A549 (cell line): ENCODE measurements at regions not wholly inside any gene's neighbourhood (a gene's known extent, or its start where the extent isn't known, plus 50 kb on each side); places are given as distances from the start of the nearest gene placed in this dataset.

Experiments
- ATAC-seq, 2 experiments: fragments of 200-7000 bp in 1 of 2; fragments of >200 bp in 1 of 2; cut with Nextera tagmentation in 1 of 2; cut with Tn5 transposase in 1 of 2; 3 replicates each; pipeline versions ENCODE4 v1.8.0 to v1.9.1; 2018 to 2020; ENCODE audit warnings: mild to moderate bottlenecking in 1 of 2, moderate library complexity in 1 of 2
- CTCF ChIA-PET: fragments of 300-600 bp; sonication (Branson Sonifier 250); formaldehyde crosslinking; extraction: SDS; loops from one replicate; lab custom pipeline; 2021; ENCODE audit warnings: antibody characterized with exemption, inconsistent platforms; lab: Yijun Ruan, JAX
- POLR2A ChIA-PET: fragments of 350-600 bp; formaldehyde crosslinking; extraction: SDS; loops from one replicate; lab custom pipeline; 2021; ENCODE audit warnings: antibody characterized with exemption, inconsistent platforms; lab: Yijun Ruan, JAX
- DNase-seq, 2 experiments: peaks; one replicate each; pipeline versions ENCODE4 v3.0.0 to v3.0.0-alpha.2; 2011 to 2016; ENCODE audit warnings: low read depth in 1 of 2, low spot score in 1 of 2
- FAIRE-seq: peaks from 2 replicates; lab custom pipeline; 2011; peaks lifted over from hg19 to GRCh38; lab: Jason Lieb, UNC
- H3K27ac ChIP-seq, 2 experiments: fragments of >200 bp; sonication (Bioruptor Twin); formaldehyde crosslinking; 3 replicates each; pipeline ENCODE4 v1.5.1; 2016 to 2017
- H3K4me1 ChIP-seq: fragments of >200 bp; sonication (Bioruptor Twin); formaldehyde crosslinking; 3 replicates; pipeline ENCODE4 v1.6.1; 2016
- H3K4me2 ChIP-seq: fragments of >200 bp; sonication (Bioruptor Twin); formaldehyde crosslinking; 3 replicates; pipeline ENCODE4 v1.6.1; 2016
- H3K4me3 ChIP-seq: fragments of >200 bp; sonication (Bioruptor Twin); formaldehyde crosslinking; 3 replicates; pipeline ENCODE4 v1.5.1; 2016
- H3K9me3 ChIP-seq: fragments of >200 bp; sonication (Bioruptor Twin); formaldehyde crosslinking; 3 replicates; pipeline ENCODE4 v1.6.1; 2016
- CBX2 ChIP-seq: fragments of 200-600 bp; sonication (generic); IDR thresholded peaks from 2 replicates; pipeline ENCODE4 v1.6.1; 2016; ENCODE audit warnings: low read depth, mild to moderate bottlenecking, borderline replicate concordance
- CEBPB ChIP-seq, 2 experiments: fragments of >200 bp in 1 of 2; sonication (Bioruptor Twin) in 1 of 2; formaldehyde crosslinking in 1 of 2; IDR thresholded peaks; 2 replicates each; pipeline ENCODE4 v1.6.1; 2012 to 2016
- CHD2 ChIP-seq: fragments of 150-350 bp; IDR thresholded peaks from 2 replicates; pipeline ENCODE4 v1.6.1; 2014; ENCODE audit warnings: low read length; ENCODE audit not compliant: partially characterized antibody
- E2F6 ChIP-seq: IDR thresholded peaks from 2 replicates; pipeline ENCODE4 v1.6.1; 2012; ENCODE audit warnings: low read depth, borderline replicate concordance
- EHMT2 ChIP-seq: fragments of 200-600 bp; sonication (generic); IDR thresholded peaks from 2 replicates; pipeline ENCODE4 v1.6.1; 2016; ENCODE audit warnings: antibody characterized with exemption, low read depth, mild to moderate bottlenecking, moderate library complexity
- ESRRA ChIP-seq: fragments of 150-350 bp; IDR thresholded peaks from 2 replicates; pipeline ENCODE4 v1.6.1; 2014; ENCODE audit warnings: mild to moderate bottlenecking, low read length, borderline replicate concordance
- FOSB ChIP-seq: fragments of 250-450 bp; sonication (Bioruptor Pico); IDR thresholded peaks from 2 replicates; pipeline ENCODE4 v1.5.0; 2020; ENCODE audit warnings: mild to moderate bottlenecking, moderate library complexity
- FOSL2 ChIP-seq, 2 experiments: fragments of 450-650 bp in 1 of 2; fragments of >200 bp in 1 of 2; sonication (Bioruptor Twin) in 1 of 2; formaldehyde crosslinking; IDR thresholded peaks; 2 replicates each; pipeline versions ENCODE4 v1.5.0 to v1.6.1; 2016 to 2020; ENCODE audit warnings: mild to moderate bottlenecking in 1 of 2, moderate library complexity in 1 of 2
- HEYL ChIP-seq: fragments of 250-450 bp; sonication (Bioruptor Pico); IDR thresholded peaks from 2 replicates; pipeline ENCODE4 v1.8.0; 2021; ENCODE audit warnings: mild to moderate bottlenecking, moderate library complexity
- HMGXB4 ChIP-seq: fragments of 250-450 bp; sonication (Bioruptor Pico); IDR thresholded peaks from 2 replicates; pipeline ENCODE4 v1.5.0; 2021; ENCODE audit warnings: mild to moderate bottlenecking, moderate library complexity, borderline replicate concordance
- HOXA7 ChIP-seq: fragments of 250-450 bp; sonication (Bioruptor Pico); IDR thresholded peaks from 2 replicates; pipeline ENCODE4 v1.5.0; 2020; ENCODE audit warnings: mild to moderate bottlenecking, moderate library complexity
- HOXB13 ChIP-seq: fragments of 250-450 bp; sonication (Bioruptor Pico); IDR thresholded peaks from 2 replicates; pipeline ENCODE4 v1.5.0; 2020; ENCODE audit warnings: low read depth, mild to moderate bottlenecking, moderate library complexity
- HOXB5 ChIP-seq: fragments of 250-450 bp; sonication (Bioruptor Pico); IDR thresholded peaks from 2 replicates; pipeline ENCODE4 v1.5.0; 2020; ENCODE audit warnings: mild to moderate bottlenecking, moderate library complexity
- JUN ChIP-seq, 2 experiments: fragments of >200 bp; sonication (Bioruptor Twin); formaldehyde crosslinking; IDR thresholded peaks; 2 replicates in 1 of 2; 3 replicates in 1 of 2; pipeline ENCODE4 v1.6.1; 2016 to 2017
- KDM1A ChIP-seq: fragments of 200-600 bp; sonication (generic); IDR thresholded peaks from 2 replicates; pipeline ENCODE4 v1.6.1; 2016; ENCODE audit warnings: low read depth, mild to moderate bottlenecking
- MAX ChIP-seq: IDR thresholded peaks from 2 replicates; pipeline ENCODE4 v1.6.1; 2012
- MYC ChIP-seq: IDR thresholded peaks from 2 replicates; pipeline ENCODE4 v1.6.1; 2012; ENCODE audit warnings: mild to moderate bottlenecking, inconsistent platforms, low read length, improper control_type of control experiment, borderline replicate concordance
- PBX3 ChIP-seq: IDR thresholded peaks from 2 replicates; pipeline ENCODE4 v1.6.1; 2012
- PHF8 ChIP-seq: fragments of 200-600 bp; sonication (generic); IDR thresholded peaks from 2 replicates; pipeline ENCODE4 v1.6.1; 2016; ENCODE audit warnings: low read depth, mild to moderate bottlenecking, antibody characterized with exemption, moderate library complexity, borderline replicate concordance
- RAD21 ChIP-seq, 2 experiments: fragments of >200 bp in 1 of 2; sonication (Bioruptor Twin) in 1 of 2; formaldehyde crosslinking in 1 of 2; IDR thresholded peaks in 1 of 2; conservative IDR thresholded peaks in 1 of 2; 2 replicates in 1 of 2; 3 replicates in 1 of 2; pipeline ENCODE4 v1.6.1; 2012 to 2018; ENCODE audit warnings: inconsistent platforms in 1 of 2
- RARB ChIP-seq: fragments of 250-450 bp; sonication (Bioruptor Pico); IDR thresholded peaks from 2 replicates; pipeline ENCODE4 v1.8.0; 2021; ENCODE audit warnings: mild to moderate bottlenecking, moderate library complexity
- RCOR1 ChIP-seq: fragments of 150-350 bp; IDR thresholded peaks from 2 replicates; pipeline ENCODE4 v1.6.1; 2014; ENCODE audit warnings: antibody characterized with exemption, low read length, low read depth
- RNF2 ChIP-seq: fragments of 200-600 bp; sonication (generic); IDR thresholded peaks from 2 replicates; pipeline ENCODE4 v1.6.1; 2016; ENCODE audit warnings: low read depth, mild to moderate bottlenecking, antibody characterized with exemption, moderate library complexity, borderline replicate concordance
- SREBF2 ChIP-seq: fragments of 450-650 bp; IDR thresholded peaks from 2 replicates; pipeline ENCODE4 v1.6.1; 2014; ENCODE audit warnings: mild to moderate bottlenecking, moderate library complexity
- ZFP36 ChIP-seq: fragments of 450-650 bp; IDR thresholded peaks from 2 replicates; pipeline ENCODE4 v1.6.1; 2014; ENCODE audit warnings: borderline replicate concordance; ENCODE audit not compliant: partially characterized antibody
- ZSCAN20 ChIP-seq: fragments of 250-450 bp; sonication (Bioruptor Pico); IDR thresholded peaks from 2 replicates; pipeline ENCODE4 v1.8.0; 2022; ENCODE audit warnings: mild to moderate bottlenecking, moderate library complexity
- WGBS: methylation state at CpG from one replicate; pipeline ENCODE4 v1.1.6; 2017; ENCODE audit errors: missing lambda C conversion rate; 5-methylcytosine and 5-hydroxymethylcytosine counted together

- H3K4me1 ChIP-seq: no peaks in the 10 kb centered on the region
- no peak overlapping the region for H3K4me3 ChIP-seq
- TF ChIP-seq ESRRA: no peak
- no peak for TF ChIP-seq RARB (CRISPR knock-in tag)
- no peak for TF ChIP-seq HEYL (CRISPR knock-in tag)
- no peak for TF ChIP-seq RAD21 (conservative IDR thresholded peaks at IDR 0.05 in 1 of 2, IDR thresholded peaks at IDR 0.05 in 1 of 2)
- TF ChIP-seq ZSCAN20 (CRISPR knock-in tag): no peak
- TF ChIP-seq CBX2: no peak
- TF ChIP-seq SREBF2: no peak
- TF ChIP-seq FOSB (CRISPR knock-in tag): no peak
- no peak for TF ChIP-seq HMGXB4 (CRISPR knock-in tag)
- TF ChIP-seq HOXA7: no peak
- TF ChIP-seq CEBPB (IDR thresholded peaks at IDR 0.05): no peak
- TF ChIP-seq EHMT2: no peak
- TF ChIP-seq, all 56 proteins: peak for 0
- Histone ChIP-seq H3K4me2 (no peak overlapping the region), H3K9me3 (peaks cover 2% of the 10 kb centered on the region; the same call in 1 of the 3 replicates), H3K27ac (no peak overlapping the region)
- WGBS: 62% methylated on average over 4 of the region's 4 CpGs
- no peak for FAIRE-seq
- no peak for DNase-seq
- POLR2A ChIA-PET: no interaction called here
- CTCF ChIA-PET: no interaction called here
- no peak for ATAC-seq
Measured at GRCh38 chr11:91828901-91829300, 395.7 kb upstream of the FAT3 start.

GRCh38 chr11:91825777-91826176, 398.8 kb upstream of the FAT3 start:
- H3K4me1 ChIP-seq: no peaks in the 10 kb centered on the region
- TF ChIP-seq FOSL2 (IDR thresholded peaks at IDR 0.05) (no peak), FOSL2 (CRISPR knock-in tag; IDR thresholded peaks at IDR 0.05) (no peak), RNF2 (no peak), E2F6 (no peak), EHMT2 (no peak), HOXB5 (CRISPR knock-in tag) (no peak), PBX3 (no peak), SREBF2 (no peak), HOXB13 (no peak), MAX (no peak), KDM1A (no peak), PHF8 (no peak), ZFP36 (no peak), RAD21 (conservative IDR thresholded peaks at IDR 0.05 in 1 of 2, IDR thresholded peaks at IDR 0.05 in 1 of 2) (no peak), JUN (IDR thresholded peaks at IDR 0.05) (no peak), MYC (no peak), CHD2 (no peak), RCOR1 (no peak)
- ChIA-PET CTCF (no interaction called here), POLR2A (no interaction called here)
- DNase-seq: no peak
- WGBS: 51% methylated on average over 2 of the region's 2 CpGs
- H3K27ac ChIP-seq: no peak overlapping the region
- no peak overlapping the region for H3K4me3 ChIP-seq
- no peak overlapping the region for H3K4me2 ChIP-seq
- no peak for FAIRE-seq
- peaks cover 2% of the 10 kb centered on the region; the same call in 1 of the 3 replicates for H3K9me3 ChIP-seq
- ATAC-seq: no peak
